ENCODE measurements at regions not wholly inside any gene's neighbourhood (a gene's known extent, or its start where the extent isn't known, plus 50 kb on each side); places are given as distances from the start of the nearest gene placed in this dataset.

GRCh38 chr2:235238537-235238936 lies 255.3 kb upstream of the AGAP1 start:
- TF ChIP-seq CTCF (IDR thresholded peaks at IDR 0.05) (no peak), POLR2AphosphoS5 (IDR thresholded peaks at IDR 0.05; ENCODE audit: low read depth, low read length) (no peak), SIN3A (IDR thresholded peaks at IDR 0.05; ENCODE audit: borderline replicate concordance, insufficient read depth, low read depth, low read length) (no peak)
